GM21737 (cell line): ENCODE measurements at regions not wholly inside any gene's neighbourhood (a gene's known extent, or its start where the extent isn't known, plus 50 kb on each side); places are given as distances from the start of the nearest gene placed in this dataset.
"Not testable (repeated sequence)": the region's sequence is repeated elsewhere in the genome, so short reads cannot be mapped to it uniquely, and the experiment has no call there.

Experiments
- ATAC-seq: cut with Tn5 transposase; IDR thresholded peaks from one replicate; pipeline ENCODE4 v1.9.1; 2021; ENCODE audit warnings: mild to moderate bottlenecking, moderate library complexity; ENCODE audit not compliant: unreplicated experiment

- not testable (repeated sequence) for ATAC-seq
Observed at GRCh38 chr1:143644035-143644434, 327.8 kb downstream of the FAM72C start.

DNA sequence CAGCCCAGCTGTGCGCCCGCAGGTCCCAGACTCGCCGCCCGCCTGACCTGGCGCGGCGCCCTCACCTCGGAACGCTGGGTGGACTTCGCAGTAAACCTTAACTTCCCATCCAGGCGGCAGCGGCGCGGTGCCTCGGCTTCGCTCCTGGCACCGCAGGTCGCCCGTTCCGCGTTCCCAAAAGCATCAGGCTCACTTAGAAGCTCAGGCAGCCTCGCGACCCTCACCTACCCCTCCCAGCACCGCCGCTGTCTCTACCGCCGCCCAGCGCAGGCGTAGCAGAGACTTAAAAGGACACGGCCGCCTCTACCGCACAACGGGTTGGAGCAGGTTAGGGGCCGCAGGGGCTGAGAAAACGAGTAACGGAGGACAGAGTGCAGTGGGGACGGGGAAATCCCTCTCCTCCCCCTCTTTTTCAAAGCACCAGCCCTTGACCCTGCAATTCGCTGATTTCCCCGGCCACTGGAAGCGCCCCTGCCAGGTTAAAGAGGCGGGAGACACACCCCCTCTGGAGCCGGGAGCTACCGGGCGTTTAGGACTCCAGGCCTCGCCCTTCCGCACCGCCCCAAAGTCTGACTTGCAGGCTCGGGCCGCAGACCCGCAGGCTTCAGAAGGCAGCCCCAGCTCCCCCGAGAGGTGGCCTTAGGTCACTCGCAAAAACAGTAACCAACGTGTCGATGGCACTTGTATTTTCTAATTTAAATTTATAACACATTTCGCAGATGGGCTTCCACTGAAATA is 328.5 kb downstream of the FAM72C start:
- ATAC-seq = no peak

GRCh38 chr1:143625886-143626285 is 345.9 kb downstream of the FAM72C start:
- ATAC-seq = no peak

GRCh38 chr1:143619851-143620250 is 351.9 kb downstream of the FAM72C start:
- no peak for ATAC-seq

DNA sequence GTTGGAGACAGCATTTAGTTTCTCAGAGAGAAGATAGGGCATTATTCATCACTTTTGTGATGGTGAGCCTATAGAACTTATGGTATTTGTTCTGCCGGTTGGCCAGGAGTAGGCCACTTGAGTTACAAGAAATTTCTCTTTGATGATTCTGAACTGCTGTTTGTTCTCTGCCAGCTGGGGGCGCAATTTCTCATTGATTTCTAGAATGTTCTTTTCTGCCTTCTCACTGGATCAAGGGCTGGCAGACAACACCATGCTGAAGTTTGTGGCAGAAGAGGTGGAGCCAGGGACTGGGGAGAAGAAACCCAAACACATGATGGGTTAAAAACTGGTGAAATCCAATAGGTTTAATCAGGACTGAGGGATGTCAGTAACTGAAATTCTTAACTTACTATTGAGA is 360.6 kb downstream of the FAM72C start:
- ATAC-seq = no peak

- no peak for ATAC-seq
Observed at GRCh38 chr1:143610196-143610595, 361.6 kb downstream of the FAM72C start.

DNA sequence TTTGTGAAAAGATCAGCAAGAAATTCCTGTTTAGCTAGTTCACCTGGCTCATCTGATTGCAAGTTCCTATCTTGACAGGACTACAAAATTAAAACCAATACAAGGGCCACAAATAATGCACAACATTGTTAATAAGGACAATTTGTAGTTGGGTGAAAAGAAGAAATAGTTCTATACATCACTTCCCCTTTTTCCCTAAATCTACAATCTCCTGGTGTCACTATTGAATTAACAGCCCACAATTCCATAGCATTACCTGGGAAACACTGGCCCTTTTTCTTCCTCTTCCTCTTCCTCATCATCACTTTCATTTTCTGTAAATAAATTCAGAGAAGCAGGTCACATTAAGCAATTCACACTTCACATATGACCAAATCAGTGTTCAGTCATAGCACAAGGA is 366.9 kb downstream of the FAM72C start:
- ATAC-seq = no peak

DNA sequence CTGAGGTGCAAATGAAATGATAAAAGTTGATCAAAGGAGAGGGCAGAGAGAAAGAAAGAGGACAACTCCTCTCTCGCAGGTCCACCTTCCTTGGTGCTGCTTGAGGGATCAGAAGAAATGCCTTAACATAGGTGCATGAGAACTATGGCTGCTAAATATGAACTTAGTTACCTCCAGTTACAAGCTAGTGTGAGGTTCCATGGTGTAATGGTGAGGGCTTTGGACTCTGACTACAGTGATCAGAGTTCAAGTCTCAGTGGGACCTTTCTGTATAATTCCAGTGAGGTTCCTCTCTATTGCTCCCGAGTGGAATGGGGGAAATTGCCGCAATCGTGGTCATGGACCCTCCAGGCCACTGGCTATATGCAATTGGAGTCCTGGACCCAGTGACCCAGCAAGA is 387.3 kb downstream of the FAM72C start:
- no peak for ATAC-seq

DNA sequence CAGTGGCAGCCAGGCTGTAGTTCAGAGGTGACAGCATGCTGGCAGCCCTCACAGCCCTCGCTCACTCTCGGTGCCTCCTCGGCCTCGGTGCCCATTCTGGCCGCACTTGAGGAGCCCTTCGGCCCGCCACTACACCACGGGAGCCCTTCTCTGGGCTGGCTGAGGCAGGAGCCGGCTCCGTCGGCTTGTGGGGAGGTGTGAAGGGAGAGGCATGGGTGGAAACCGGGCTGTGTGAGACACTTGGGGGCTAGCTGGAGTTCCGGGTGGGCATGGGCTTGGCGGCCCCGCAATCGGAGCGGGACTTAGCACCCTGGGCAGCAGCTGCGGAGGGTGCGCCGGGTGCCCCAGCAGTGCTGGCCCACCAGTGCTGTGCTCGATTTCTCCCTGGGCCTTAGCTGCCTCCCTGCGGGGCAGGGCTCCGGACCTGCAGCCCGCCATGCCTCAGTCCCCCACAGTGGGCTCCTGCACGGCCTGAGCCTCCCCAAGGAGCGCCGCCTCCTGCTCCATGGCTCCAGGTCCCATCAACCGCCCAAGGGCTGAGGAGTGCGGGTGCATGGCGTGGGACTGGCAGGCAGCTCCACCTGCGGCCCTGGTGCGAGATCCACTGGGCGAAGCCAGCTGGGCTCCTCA is 396.8 kb downstream of the FAM72C start:
- ATAC-seq = no peak

GRCh38 chr1:143572661-143573060 is 399.1 kb downstream of the FAM72C start:
- ATAC-seq = not testable (repeated sequence)

GRCh38 chr1:143563761-143564160 is 408.0 kb downstream of the FAM72C start:
- ATAC-seq = not testable (repeated sequence)

GRCh38 chr1:143553627-143554026 is 418.2 kb downstream of the FAM72C start:
- no peak for ATAC-seq

GRCh38 chr1:143504703-143505102 is 467.1 kb downstream of the FAM72C start:
- not testable (repeated sequence) for ATAC-seq

DNA sequence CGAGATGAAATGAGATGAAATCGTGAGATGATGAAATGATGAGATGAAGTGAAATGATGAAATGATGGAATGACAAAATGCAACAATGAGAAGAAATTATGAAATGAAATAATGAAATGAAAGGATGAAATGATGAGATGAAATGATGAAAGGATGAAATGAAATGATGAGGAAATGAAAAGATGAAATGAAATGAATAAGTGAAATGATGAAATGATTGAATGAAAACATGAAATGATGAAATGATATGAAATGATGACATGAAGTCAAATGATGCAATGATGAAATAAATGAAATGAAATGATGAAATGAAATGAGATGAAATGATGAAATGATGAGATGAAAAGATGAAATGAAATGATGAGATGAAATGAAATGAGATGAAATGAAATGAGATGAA is 467.7 kb downstream of the FAM72C start:
- ATAC-seq = not testable (repeated sequence)

GRCh38 chr1:143503048-143503447 is 468.7 kb downstream of the FAM72C start:
- not testable (repeated sequence) for ATAC-seq

- ATAC-seq = not testable (repeated sequence)
Observed at GRCh38 chr1:143502038-143502437, 469.7 kb downstream of the FAM72C start.

DNA sequence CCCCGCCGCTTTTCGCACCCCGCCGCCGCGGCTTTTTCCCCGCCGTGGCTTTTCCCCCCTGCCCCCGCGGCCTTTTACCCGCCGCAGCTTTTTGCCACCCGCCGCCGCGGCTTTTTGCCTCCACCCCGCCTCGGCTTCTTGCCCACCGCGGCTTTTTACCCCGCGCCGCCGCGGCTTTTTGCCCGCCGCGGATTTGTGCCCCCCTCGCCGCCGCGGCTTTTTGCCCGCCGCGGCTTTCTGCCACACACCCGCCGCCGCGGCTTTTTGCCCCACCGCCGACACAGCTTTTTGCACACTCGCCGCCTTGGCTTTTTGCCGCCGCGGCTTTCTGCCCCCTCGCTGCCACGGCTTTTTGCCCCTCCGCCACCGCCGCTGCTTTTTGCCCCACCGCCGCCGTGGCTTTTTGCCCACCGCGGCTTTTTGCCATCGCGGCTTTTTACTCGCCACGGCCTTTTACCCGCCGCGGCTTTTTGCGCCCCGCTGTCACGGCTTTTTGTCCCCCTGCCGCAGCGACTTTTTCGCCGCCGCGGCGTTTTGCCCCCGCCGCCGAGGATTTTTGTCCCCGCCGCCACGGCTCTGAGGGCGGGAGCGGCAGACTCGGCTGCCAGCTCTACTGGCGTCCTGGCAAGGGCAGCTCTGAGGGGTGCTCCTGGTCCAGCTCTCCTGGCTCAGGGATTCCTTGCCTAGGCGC is 473.6 kb downstream of the FAM72C start:
- not testable (repeated sequence) for ATAC-seq

DNA sequence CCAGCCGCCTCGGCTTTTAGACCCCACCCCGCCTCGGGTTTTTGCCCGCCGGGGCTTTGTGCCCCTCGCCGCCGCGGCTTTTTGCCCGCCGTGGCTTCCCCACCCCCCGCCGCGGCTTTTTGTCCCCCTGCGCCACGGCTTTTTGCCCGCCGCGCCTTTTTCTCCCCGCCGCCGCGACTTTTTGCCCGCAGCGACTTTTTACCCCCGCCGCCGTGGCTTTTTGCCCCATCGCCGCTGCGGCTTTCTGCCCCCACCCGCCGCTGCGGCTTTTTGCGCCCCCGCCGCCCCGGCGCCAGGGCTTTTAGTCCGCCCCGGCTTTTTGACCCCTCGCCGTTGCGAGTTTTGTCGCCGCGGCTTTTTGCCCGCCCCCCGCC is 474.4 kb downstream of the FAM72C start:
- no peak for ATAC-seq

GRCh38 chr1:143496526-143497373 is 475.0 kb downstream of the FAM72C start:
- ATAC-seq = not testable (repeated sequence)
